NCI-H526 (cell line): ENCODE measurements at regions not wholly inside any gene's neighbourhood (a gene's known extent, or its start where the extent isn't known, plus 50 kb on each side); places are given as distances from the start of the nearest gene placed in this dataset.
"Not testable (repeated sequence)": the region's sequence is repeated elsewhere in the genome, so short reads cannot be mapped to it uniquely, and the experiment has no call there.

Source experiments
- DNase-seq, 2 experiments: peaks; one replicate each; lab custom pipeline; 2025; lab: John Stamatoyannopoulos, UW

DNA sequence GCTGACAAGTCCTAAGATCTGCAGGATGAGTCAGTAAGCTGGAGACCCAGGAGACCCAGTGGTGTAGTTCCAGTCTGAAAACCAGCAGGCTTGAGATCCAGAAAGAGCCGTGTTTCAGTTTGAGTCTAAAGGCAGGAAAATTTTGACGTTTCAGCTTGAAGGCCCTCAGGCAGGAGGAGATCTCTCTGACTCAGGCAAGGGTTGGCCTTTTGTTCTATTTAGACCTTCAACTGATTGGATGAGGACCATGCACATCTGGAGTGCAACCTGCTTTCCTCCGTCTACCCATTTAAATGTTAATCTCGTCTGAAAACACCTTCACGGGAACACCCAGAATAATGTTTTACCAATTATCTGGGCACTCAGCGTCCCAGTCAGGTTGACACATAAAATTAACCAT, 69.5 kb downstream of the NPIPA7 start:
- not testable (repeated sequence) for DNase-seq

DNA sequence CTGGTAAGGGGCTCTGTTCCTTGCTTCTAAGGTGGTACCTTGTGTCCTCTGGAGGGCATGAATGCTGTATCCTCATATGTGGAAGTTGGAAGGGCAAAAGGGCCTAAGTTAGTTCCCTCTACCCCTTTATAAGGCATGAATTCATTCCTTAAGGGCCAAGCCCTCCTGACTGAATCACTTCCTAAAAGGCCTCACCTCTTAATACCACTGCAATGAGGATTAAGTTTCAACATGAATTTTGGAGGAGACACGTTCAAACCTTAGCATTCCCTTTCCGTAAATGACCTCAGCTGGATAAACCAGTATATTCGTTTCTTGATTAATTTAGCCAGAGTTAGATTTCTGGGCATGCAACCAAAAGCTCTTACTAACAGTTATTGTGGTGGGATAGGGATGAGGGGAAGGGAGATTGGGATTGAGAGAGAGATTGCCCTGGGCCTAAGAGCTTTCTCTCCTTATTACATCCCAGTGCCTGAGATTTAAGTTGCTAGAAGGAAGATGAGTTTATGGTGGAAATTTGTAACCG, 70.8 kb downstream of the NPIPA7 start:
- DNase-seq: not testable (repeated sequence)

DNA sequence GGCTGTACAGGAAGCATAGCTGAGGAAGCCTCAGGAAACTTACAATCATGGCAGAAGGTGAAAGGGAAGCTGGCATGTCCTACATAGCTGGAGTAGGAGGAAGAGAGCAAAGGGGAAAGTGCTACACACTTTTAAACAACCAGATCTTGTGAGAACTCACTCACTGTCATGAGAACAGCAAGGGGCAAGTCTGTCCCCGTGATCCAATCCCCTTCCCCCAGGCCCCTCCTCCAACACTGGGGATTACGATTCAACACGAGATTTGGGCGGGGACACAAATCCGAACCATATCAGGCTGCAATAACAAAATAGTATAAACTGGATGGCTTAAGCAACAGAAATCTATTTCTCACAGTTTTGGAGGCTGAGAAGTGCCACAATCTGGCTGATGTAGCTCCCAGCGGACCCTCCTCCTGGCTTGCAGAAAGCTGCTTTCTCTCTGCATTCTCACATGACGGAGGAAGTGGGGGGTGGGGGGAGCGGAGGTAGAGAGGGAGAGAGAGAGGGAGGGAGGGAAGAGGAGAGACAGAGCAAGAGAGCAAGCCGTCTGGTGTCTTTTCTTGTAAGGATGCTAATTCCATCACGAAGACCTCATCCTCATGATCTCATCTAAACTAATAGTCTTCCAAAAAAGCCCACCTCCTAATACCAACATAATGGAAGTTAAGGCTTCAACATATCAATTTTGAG, 72.9 kb downstream of the NPIPA7 start:
- not testable (repeated sequence) for DNase-seq

DNA sequence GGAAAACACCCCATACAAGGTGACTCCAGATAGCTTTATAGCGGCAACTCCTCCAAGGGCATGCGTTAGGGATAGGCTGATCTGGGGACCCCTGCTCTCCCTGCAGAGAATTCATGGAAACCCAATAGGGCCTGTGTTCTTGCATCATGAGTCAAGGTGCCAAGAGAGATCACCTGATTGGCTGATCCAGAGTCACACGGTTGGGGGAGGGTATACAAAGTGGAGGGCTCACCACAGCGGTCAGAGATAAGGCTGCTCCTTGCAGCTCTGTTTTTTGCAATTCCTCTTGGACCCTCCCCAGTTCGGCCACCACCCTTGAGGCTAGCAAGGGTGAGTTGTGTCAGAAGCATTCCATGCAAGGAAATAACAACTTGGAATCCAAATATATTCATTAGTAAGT, 79.6 kb downstream of the NPIPA7 start:
- DNase-seq: not testable (repeated sequence)

DNA sequence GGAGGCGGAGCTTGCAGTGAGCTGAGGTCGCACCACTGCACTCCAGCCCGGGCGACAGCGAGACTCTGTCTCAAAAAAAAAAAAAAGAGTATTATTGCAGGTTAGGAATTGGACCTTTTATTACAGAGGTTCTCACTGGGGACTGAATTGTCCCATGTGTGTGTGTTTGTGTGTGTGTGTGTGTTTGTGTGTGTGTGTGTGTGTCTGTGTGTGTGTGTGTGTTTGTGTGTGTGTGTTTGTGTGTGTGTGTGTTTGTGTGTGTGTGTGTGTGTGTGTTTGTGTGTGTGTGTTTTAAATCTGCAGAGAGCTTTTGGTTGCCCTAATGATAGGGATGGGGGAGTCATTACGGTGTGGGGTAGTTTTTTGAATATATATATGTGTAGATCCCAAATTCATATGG, 84.9 kb downstream of the NPIPA7 start:
- DNase-seq: not testable (repeated sequence)

DNA sequence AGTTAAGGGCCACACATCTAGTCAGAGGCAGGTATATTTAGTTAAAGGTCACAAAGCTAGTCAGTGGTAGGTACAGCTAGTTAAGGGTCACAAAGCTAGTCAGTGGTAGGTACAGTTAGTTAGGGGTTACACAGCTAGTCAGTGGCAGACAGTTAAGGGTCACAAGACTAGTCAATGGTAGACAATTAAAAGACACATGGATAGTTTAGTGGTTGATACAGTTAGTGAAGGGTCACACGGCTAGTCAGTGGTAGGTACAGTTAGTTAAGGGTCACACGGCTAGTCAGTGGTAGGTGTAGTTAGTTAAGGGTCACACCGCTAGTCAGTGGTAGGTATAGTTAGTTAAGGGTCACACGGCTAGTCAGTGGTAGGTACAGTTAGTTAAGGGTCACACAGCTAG, 110.0 kb downstream of the NPIPA7 start:
- DNase-seq: not testable (repeated sequence)

DNA sequence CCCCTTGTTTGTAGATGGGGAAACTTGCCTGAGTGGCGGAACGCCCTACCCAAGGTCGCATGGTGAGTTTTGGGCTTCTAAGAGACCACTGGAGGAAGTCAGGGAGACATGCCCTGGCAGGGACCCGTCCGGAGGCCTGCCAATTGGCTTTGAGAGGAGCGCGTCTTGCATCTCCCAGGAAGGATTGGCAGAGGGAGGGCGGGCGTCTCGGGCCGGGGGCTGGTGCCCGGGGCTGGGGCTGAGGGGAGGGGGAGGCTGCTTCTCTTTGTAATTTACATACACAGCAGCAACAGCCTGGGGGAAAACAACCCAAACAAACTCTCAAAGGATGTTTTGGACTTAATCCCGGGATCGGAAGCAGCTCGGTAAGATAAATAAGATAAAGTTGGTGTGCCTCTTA, 110.5 kb downstream of the NPIPA7 start:
- not testable (repeated sequence) for DNase-seq

DNA sequence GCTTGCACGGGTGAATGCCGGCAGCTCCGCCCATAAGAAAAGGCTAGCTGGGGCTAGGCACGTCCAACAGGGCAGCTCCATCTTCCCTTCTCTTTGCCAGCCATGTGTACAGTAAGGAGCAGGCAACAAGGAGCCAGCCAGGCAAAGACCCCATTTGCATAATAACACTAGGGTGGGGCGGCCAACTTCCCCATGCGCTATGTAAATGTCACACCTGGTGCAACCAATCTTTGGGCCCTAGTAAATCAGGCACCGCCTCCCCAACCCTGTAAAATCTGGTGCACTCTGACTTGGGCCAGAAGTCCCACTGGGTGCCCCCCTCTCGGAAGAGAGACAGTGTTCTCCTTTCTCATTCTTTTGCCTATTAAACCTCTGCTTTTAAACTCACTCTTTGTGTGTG, 115.2 kb downstream of the NPIPA7 start:
- not testable (repeated sequence) for DNase-seq

DNA sequence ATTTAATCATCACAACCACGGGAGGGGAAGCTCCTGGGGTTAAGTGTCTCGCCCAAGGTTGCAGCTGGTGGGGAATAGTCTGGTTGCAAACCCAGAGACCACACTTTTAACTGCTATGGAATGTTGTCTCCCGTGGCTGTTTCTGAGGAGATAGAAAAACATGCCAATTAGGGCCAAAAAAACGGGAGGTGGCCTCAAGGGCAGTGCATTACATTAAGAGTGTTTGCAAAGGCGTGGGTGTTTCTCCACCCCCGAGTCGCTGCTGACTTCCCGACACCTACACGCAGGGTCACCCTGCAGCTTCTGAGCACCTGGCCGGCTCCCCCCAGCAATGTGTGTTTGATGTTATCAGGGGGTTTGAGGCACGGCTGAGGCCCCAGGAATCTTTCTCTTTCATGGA, 116.1 kb downstream of the NPIPA7 start:
- DNase-seq: not testable (repeated sequence)

DNA sequence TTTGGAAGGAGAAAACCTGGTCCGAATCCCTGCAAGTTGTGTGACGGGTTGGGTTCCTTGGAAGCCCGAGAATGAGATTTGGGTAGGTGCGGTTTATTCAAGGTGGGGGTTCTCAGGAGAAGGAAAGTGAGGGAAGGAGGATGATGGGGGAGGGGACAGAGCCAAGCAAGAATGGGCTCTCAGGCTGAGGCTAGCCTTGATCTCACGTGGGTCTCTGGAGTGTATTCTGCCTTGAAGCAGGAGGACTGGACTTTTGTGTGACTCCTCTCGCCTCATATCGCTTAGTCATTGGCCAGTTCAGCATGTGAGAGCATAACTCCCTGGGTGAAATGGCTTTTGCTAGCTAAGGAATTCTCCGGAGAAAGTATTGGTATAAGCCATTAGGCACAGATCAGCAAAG, 120.9 kb downstream of the NPIPA7 start:
- not testable (repeated sequence) for DNase-seq

DNA sequence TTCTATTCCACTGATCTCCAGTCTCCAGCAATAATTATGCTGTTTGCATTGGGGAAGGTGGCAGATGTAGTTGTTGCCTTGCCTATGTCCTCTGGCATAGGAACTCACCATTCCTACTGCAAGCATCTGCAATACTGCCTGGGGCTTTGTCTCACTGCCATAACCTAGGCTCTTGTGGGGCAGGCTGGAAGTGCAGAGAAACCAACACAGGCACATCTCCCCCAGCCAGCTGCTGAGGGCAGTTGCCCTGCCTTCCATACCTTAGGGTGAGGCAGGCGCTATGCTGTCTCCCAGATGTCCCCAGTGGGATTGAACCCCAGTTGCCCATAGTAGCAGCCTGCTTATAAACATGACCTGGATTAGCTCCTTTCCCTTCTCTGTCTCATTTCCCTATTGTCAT, 128.1 kb downstream of the NPIPA7 start:
- not testable (repeated sequence) for DNase-seq

DNA sequence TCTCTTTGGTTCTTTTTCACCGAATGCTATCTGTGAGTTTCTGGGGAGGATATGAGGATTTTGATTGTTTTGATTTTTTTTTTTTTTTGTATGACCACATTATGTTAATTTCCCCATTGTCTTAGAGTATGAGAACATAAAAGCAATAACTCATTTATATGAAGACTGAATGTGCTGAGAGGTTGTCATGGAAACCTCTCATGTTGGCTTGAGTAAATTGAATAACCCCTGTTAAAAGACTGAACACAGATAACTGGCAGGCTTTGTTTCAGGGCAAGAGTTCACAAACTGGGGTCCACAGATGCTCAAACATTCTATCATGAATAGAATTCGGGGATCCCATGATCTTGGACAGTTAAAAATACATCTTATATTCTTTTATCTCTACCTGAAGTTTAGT, 129.4 kb downstream of the NPIPA7 start:
- not testable (repeated sequence) for DNase-seq

DNA sequence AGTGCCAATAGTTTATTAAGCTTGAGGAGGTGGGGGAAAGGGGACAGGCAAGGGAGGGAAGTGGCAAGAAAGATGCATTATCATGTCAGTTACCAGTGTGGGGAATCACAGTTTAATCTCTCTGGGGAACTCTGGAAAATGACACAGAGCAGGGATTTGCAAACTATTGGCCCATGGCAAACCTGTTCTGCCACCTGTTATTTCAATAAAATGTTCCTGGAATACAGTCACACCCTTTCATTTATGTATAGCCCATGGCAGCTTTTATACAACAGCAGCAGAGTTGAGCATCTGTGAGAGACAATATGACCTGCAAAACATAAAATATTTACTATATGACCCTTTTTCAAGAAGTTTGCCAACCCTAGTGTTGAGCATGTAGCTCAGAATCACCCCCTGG, 140.5 kb downstream of the NPIPA7 start:
- DNase-seq: not testable (repeated sequence)

DNA sequence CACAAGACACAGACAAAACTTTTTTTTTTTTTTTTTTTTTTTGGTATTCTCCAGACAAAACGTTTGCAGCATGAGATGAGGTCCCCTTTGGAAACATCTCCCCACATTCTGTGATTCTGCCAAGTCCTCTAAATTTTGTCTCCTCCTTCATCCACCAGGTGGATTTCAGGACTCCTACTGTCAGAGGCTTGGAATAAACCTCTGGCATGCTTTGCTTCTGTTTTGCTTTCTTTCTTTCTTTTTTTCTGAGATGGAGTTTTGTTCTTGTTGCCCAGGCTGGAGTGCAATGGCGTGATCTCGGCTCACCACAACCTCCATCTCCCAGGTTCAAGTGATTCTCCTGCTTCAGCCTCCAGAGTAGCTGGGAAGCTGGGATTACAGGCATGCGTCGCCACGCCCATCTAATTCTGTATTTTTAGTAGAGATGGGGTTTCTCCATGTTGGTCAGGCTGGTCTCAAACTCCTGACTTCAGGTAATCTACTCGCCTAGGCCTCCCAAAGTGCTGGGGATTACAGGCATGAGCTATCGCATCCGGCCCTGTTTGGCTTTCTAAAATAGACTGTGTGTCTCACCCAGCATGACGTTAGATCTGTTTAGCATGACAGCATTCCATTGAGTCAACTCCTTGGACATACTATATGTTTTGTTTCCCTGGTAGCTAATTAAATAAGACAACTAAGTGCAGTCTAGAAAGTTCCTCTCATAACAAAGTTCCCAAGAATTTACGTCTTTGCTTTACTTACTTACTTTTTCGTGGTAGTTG, 142.5 kb downstream of the NPIPA7 start:
- DNase-seq: not testable (repeated sequence)

DNA sequence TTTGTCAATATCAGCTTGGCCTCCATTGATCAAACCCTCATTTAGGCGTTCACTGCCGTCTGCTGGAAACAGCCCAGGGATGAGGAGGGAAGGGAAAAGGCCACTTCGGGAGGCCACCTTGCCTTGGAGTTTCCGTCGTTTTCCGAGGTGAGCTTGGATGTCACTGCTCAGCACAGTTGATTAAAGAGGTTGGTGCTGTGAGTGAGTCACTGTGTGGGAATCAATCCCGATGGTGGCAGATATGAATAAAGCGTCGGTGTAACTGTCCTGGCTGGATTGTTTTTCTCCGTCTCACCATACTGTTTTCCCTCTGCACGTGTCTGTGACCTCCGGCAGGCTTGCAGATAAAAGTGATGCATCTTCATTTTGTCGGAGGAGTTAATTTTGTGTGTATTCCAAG, 148.1 kb downstream of the NPIPA7 start:
- DNase-seq: not testable (repeated sequence)

DNA sequence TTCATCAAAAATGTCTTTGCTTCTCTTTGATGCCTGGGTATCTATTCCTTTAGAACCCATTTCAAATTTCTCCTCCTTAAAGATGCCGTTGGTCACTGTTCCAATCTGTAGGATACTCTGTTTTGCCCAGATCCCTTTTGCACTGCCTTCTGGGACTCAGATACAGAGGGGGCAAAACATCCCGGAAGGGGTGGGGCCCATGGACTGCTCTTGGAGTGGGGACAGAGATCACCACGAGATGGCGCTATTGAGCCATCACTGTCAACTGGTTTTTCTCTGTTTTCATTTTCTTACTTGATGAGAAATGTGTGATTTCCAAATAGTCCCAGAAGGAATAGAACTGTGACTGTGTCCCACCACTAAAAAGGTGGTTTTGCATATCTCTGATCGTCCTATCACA, 151.8 kb downstream of the NPIPA7 start:
- not testable (repeated sequence) for DNase-seq

DNA sequence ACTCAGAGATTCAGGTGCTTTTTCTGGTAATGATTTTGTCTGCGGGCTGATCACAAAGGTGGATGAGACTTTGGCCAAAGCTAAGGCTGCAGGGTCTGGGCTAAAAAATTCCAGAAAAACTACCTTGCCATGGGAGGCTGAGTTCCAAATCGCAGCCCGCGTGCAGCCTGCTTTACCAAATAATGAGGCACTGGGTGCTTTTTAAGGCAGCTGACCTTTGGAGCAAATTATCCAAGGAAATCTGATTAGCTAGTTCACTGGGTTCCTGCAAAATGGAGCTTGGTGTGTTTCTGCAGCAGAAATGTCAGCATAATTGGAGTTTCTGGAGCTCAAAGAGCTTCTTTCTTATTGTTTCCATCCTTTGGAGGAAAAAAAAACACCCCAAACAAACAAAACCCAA, 156.6 kb downstream of the NPIPA7 start:
- not testable (repeated sequence) for DNase-seq

DNA sequence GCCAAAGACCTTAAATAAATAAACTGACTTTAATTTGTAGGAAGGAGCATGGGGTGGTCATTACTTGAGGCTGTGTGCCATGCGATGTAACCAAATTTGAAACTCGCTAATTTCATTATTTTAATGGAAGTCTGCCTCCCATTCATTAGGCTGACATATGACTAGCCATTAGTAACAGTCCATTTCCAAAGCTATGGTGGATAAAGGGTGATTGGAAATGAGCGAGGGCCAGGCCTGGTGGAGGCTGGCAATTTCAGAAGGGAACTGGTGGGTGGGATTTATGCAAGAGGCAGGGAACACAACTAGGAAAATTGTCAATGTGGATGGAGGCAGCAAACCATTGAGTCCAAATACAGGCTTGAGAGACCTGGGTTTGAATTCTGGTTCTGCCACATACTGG, 157.2 kb downstream of the NPIPA7 start:
- DNase-seq: not testable (repeated sequence)

DNA sequence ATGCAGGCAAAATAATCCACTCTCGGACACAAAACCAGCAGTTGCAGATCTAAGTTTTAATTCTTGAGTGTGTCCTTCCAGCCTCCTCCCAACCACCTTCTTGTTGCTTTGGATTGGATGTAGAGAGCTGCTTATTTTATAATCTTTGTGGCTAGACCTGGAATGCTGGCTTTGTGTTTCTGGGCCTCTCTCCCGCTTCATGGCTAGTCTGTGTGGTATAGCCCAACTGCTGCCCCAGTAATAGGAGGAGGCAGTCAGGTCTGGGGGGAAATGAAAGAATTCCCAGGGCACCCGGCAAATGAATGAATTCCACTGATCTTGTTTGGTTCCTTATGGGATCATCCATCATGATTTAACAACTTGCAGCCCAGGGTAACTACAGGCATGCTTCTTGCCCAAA, 170.8 kb downstream of the NPIPA7 start:
- DNase-seq: not testable (repeated sequence)

DNA sequence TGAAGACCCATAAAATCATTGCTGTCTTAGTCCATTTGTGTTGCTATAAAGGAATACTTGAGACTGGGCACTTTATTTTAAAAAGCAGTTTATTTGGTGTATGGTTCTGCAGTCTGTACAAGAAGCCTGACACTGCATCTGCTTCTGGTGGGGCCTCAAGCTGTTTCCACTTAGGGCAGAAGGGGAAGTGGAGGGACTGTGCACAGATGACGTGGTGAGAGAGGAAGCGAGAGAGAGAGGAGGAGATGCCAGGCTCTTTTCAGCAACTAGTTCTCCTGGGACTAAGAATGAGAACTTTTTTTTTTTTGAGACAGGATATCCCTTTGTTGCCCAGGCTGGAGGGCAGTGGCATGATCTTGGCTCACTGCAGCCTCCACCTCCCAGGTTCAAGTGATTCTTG, 171.9 kb downstream of the NPIPA7 start:
- DNase-seq: not testable (repeated sequence)

DNA sequence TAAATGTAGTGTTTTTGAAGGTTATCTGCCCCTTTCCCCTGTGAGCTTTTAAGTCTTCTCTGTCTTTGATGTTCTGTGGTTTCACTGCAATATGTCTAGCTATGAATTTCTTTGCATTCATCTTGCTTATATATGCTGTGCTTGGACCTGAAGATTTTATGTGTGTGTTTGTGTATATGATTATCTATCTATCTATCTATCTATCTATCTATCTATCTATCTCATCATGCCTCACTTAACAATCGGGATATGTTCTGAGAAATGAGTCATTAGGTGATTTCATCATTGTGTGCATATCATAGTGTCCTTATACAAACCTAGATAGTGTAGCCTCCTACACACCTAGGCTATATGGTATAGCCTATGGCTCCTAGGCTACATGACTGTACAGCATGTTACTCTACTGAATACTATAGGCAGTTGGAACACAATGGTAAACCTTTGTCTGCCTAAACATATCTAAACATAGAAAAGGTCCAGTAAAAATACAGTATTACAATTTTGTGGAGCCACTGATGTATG, 173.9 kb downstream of the NPIPA7 start:
- DNase-seq: not testable (repeated sequence)

DNA sequence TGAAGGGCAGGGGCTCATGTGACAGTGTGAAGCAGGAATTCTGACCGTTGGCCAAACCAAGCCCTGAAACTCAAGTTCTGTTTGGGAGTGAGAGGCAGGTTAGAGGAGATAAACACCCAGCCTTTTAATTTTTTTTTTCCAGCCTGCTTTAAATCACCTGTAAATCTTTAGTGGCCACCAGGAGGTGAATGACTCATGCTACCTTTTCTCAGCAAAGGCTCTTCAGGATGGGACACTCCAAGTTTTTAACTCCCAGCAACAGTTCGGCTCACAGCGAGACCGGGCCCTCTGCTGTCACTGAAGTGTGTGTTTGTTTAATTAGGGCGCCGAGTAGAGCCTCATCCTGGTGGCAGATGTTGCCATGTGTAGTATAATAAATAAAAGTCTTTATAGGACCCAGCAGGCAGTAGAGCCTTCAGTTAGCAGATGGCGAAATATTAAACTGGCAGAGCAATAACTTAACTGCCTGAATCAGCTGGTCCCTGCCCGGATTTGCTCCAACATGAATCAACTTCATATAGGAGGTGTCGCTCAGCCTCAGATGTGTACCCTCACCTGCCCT, 180.3 kb downstream of the NPIPA7 start:
- DNase-seq: not testable (repeated sequence)

DNA sequence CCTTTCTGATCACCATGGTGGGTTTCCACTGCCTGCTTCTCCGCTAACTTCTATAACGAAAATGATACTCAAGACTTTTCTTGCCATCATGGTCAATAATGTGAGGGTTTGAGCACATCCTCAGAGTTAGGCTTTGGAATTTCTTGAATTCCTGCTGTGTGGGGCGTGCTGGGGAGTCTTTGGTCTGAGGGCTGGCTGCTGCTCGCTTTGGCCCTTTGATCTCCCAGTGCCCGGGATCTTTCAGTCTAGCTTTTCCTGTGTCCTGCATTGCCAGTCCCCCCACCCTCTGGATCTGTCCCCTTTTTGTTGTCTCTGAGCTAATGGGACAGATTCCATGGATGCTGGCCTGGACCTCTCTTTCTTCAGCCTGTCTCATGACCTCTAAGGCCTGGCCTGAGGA, 182.6 kb downstream of the NPIPA7 start:
- DNase-seq: not testable (repeated sequence)
